DND-41 (cell line): ENCODE measurements at regions not wholly inside any gene's neighbourhood (a gene's known extent, or its start where the extent isn't known, plus 50 kb on each side); places are given as distances from the start of the nearest gene placed in this dataset.

Experiments used
- ATAC-seq: fragments of 200-7000 bp; cut with Tn5 transposase; 3 replicates; pipeline ENCODE4 v1.9.1; 2021; ENCODE audit warnings: low read depth; ENCODE audit not compliant: insufficient read depth
- DNase-seq: peaks from one replicate; pipeline ENCODE4 v3.0.0-alpha.2; 2020
- H2AFZ ChIP-seq: 2 replicates; pipeline ENCODE4 v1.6.0; 2012; ENCODE audit warnings: low read depth, low read length
- H3K27ac ChIP-seq: 2 replicates; pipeline ENCODE4 v1.5.1; 2012; ENCODE audit warnings: low read length, inconsistent platforms
- H3K27me3 ChIP-seq: fragments of 200-600 bp; sonication (generic); 2 replicates; pipeline ENCODE4 v1.6.0; 2012; ENCODE audit warnings: low read length, mild to moderate bottlenecking, inconsistent platforms; ENCODE audit not compliant: insufficient read depth, poor library complexity
- H3K36me3 ChIP-seq: 2 replicates; pipeline ENCODE4 v1.5.1; 2012; ENCODE audit warnings: low read length, inconsistent platforms; ENCODE audit not compliant: insufficient read depth
- H3K4me1 ChIP-seq: 2 replicates; pipeline ENCODE4 v1.5.1; 2012; ENCODE audit warnings: mild to moderate bottlenecking, low read length; ENCODE audit not compliant: insufficient read depth
- H3K4me2 ChIP-seq: 2 replicates; pipeline ENCODE4 v1.6.0; 2012; ENCODE audit warnings: mild to moderate bottlenecking, moderate library complexity, low read length, inconsistent platforms; ENCODE audit not compliant: insufficient read depth
- H3K4me3 ChIP-seq, 2 experiments: fragments of 200-600 bp in 1 of 2; shearing (Covaris generic) in 1 of 2; 2 replicates each; pipeline ENCODE4 v1.5.1; 2012 to 2016; ENCODE audit warnings: inconsistent platforms in 2 of 2, low read length in 2 of 2, mild to moderate bottlenecking in 2 of 2, low read depth in 1 of 2, moderate library complexity in 1 of 2
- H3K79me2 ChIP-seq: 2 replicates; pipeline ENCODE4 v1.6.0; 2012; ENCODE audit warnings: low read length, inconsistent platforms; ENCODE audit not compliant: insufficient read depth
- H3K9ac ChIP-seq: 2 replicates; pipeline ENCODE4 v1.6.0; 2012; ENCODE audit warnings: low read depth, mild to moderate bottlenecking, inconsistent platforms, low read length, moderate library complexity
- H3K9me3 ChIP-seq: 2 replicates; pipeline ENCODE4 v1.5.1; 2012; ENCODE audit warnings: low read length, moderate library complexity, mild to moderate bottlenecking, inconsistent platforms; ENCODE audit not compliant: insufficient read depth, severe bottlenecking
- H4K20me1 ChIP-seq: 2 replicates; pipeline ENCODE4 v1.6.0; 2012; ENCODE audit warnings: low read length; ENCODE audit not compliant: insufficient read depth
- CTCF ChIP-seq: IDR thresholded peaks from 2 replicates; pipeline ENCODE4 v1.5.1; 2012; ENCODE audit warnings: borderline replicate concordance, low read length, moderate library complexity, mild to moderate bottlenecking; ENCODE audit not compliant: poor library complexity, severe bottlenecking; ENCODE audit errors: extremely low read depth
- EZH2 ChIP-seq: IDR thresholded peaks from 3 replicates; pipeline ENCODE4 v1.6.1; 2012; ENCODE audit warnings: borderline replicate concordance, low read depth, mild to moderate bottlenecking, moderate library complexity, low read length, inconsistent platforms; ENCODE audit not compliant: severe bottlenecking

GRCh38 chr2:864501-865106 lies 86.0 kb upstream of the SNTG2 start:
- Histone ChIP-seq H3K9me3 (no peaks in the 10 kb centered on the region), H3K9ac (no peak overlapping the region), H3K36me3 (peaks cover 30% of the 10 kb centered on the region), H4K20me1 (no peaks in the 10 kb centered on the region), H3K27me3 (no peaks in the 10 kb centered on the region), H3K27ac (peak overlapping the region; percentile 48), H2AFZ (no peak overlapping the region), H3K4me1 (peaks cover 54% of the 10 kb centered on the region), H3K4me3 (no peak overlapping the region), H3K4me2 (peak overlapping the region; percentile 26; the same call in 1 of the 2 replicates), H3K79me2 (peaks cover 47% of the 10 kb centered on the region)
- DNase-seq (no peak), ATAC-seq (no peak)
- TF ChIP-seq EZH2, result no peak
- no peak for TF ChIP-seq CTCF

- H3K36me3 ChIP-seq, result peaks cover 30% of the 10 kb centered on the region
- TF ChIP-seq CTCF (no peak), EZH2 (no peak)
These were observed 86.8 kb upstream of the SNTG2 start for GRCh38 chr2:863732-864450.

GRCh38 chr2:862731-863466 lies 87.8 kb upstream of the SNTG2 start:
- H3K27ac ChIP-seq, result peak overlapping the region; percentile 48; the same call in 1 of the 2 replicates
- H2AFZ ChIP-seq, result no peak overlapping the region
- peaks cover 41% of the 10 kb centered on the region for H3K79me2 ChIP-seq
- H4K20me1 ChIP-seq, result no peaks in the 10 kb centered on the region
- DNase-seq (no peak), ATAC-seq (no peak)
- H3K36me3 ChIP-seq, result peaks cover 30% of the 10 kb centered on the region
- no peaks in the 10 kb centered on the region for H3K9me3 ChIP-seq
- no peak overlapping the region for H3K9ac ChIP-seq
- TF ChIP-seq CTCF, result no peak
- H3K4me3 ChIP-seq, result no peak overlapping the region
- peaks cover 40% of the 10 kb centered on the region for H3K4me1 ChIP-seq
- H3K27me3 ChIP-seq, result no peaks in the 10 kb centered on the region
- H3K4me2 ChIP-seq, result peak overlapping the region; percentile 12; the same call in 1 of the 2 replicates

More at GRCh38 chr2:863732-864450, 86.8 kb upstream of the SNTG2 start:
- Histone ChIP-seq H3K4me1 (peaks cover 47% of the 10 kb centered on the region), H4K20me1 (no peaks in the 10 kb centered on the region), H3K4me3 (no peak overlapping the region), H3K79me2 (peaks cover 43% of the 10 kb centered on the region), H2AFZ (no peak overlapping the region), H3K9ac (no peak overlapping the region), H3K4me2 (peak overlapping the region; percentile 37), H3K27ac (peak overlapping the region; percentile 48; the same call in 1 of the 2 replicates), H3K9me3 (no peaks in the 10 kb centered on the region), H3K27me3 (no peaks in the 10 kb centered on the region)
- DNase-seq (no peak), ATAC-seq (no peak)
